CD4-positive, alpha-beta T cell treated with Interleukin-17A for 1 hour (primary cell): ENCODE measurements at regions not wholly inside any gene's neighbourhood (a gene's known extent, or its start where the extent isn't known, plus 50 kb on each side); places are given as distances from the start of the nearest gene placed in this dataset.

ENCODE experiments used
- DNase-seq: peaks from one replicate; pipeline ENCODE4 v3.0.0-alpha.2; 2020

GRCh38 chr11:116427903-116428637 is 344.7 kb downstream of the BUD13 start:
- DNase-seq, result no peak

DNA sequence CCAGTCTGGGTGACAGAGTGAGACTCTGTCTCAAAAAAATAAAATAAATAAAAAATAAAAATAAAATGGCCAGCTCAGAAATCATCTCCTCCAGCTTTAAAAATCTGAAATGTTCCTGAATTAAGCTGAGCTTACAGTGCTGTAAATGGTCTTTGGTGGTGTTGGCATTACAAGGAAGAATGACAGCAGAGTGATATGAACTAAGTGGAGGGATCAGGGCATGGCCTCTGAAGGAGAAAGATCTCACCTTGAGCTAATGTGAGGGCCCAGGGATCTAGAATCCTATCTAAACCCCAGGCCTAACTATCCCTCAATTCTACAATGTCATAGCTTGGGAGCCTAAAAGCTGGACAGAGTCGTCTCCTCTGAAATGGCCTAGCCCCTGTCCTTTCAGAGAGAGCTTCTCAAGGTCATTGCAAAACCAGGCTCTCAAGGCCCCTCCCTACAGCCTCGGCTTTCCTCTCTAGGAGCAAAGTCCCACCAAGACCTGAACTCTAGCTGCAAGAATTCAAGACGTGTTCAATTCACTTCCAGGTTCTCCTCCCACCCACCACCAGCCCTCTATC is 345.4 kb downstream of the BUD13 start:
- DNase-seq, result no peak

GRCh38 chr11:116426761-116427160 is 346.0 kb downstream of the BUD13 start:
- DNase-seq, result no peak

GRCh38 chr11:116424615-116425261 is 348.0 kb downstream of the BUD13 start:
- DNase-seq, result no peak

DNA sequence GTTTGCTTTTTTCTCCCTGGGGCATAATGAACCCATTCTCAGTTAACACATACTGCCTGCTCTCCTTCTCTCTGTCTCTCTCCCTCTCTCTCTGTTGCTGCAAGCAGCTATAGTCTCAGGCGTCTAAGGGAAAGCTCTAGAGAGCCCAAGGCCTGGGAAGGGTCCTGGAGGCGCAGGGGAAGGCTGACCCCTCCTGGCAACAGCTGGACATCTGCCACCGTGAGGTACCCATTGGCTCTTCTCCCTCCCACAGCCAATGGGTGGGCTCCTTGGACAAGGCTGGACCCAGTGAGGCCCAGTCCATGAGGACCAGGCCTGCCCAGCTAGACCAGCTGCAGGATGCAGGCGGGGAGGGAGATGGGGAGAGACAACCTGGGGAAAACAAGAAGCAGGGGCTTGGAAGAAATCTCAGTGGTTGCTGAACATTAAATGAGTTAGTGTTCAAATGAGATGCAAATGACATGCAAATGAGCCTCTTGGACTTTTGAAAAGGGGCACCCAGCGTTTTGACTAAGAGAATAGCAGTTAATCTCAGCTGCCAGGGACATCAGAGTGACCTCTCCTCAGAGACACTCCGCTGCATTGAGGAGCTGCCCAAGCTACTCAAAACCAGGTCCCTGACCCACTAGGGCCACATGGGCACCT is 349.7 kb downstream of the BUD13 start:
- DNase-seq, result no peak

DNA sequence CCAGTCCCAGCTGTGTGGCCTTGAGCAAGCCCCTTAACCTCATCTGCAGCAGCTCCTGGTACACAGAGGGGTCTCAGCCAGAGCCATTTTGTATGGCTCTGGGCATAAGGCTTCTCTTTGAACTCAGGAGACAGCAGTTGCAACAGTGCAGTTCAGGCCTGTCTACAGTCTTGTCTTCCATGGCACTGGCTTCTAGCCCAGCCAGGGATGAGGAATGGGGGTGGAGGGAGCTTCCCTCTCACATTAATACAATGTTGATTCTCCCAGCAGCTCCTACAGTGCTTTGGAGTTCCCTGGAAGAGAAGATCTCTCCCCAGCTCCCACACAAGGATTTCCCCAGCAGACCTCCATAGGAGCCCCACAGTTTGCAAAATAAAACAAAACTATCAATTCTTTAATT is 350.2 kb downstream of the BUD13 start:
- DNase-seq, result no peak

- DNase-seq, result no peak
Measured at GRCh38 chr11:116421529-116422185, 351.1 kb downstream of the BUD13 start.

DNA sequence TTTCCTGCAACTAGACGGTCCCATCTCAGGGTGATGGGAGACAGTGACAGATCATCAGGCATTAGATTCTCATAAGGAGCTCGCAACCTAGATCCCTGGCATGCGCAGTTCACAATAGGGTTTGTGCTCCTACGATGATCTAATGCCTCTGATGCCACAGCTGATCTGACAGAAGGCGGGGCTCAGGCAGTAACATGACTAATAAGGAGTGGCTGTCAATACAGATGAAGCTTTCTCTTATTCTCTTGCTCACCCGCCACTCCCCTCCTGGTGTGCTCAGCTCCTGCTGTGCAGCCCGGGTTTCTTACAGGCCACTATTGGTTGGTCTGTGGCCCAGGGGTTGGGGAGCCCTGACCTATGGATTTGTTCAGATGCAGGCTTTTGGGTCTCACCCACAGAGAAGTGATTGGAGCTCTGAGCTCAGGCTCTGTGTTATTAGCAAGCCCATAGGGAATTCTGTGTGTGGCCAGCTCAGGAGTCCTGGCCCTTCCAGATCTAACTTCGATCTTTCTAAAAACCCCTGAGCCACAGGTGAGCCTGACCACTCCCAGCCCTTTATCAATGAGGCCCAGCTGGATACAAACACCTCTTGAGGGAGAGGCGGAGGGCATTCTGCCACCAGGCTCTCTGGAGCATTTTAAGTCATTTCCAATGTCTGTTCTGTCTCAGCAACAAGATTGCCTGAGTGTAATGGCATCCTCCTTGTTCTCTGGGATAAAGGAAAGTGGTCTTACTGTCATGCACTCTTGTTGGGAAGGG is 351.8 kb downstream of the BUD13 start:
- no peak for DNase-seq

- DNase-seq, result no peak
Measured at GRCh38 chr11:116420030-116420429, 352.8 kb downstream of the BUD13 start.

DNA sequence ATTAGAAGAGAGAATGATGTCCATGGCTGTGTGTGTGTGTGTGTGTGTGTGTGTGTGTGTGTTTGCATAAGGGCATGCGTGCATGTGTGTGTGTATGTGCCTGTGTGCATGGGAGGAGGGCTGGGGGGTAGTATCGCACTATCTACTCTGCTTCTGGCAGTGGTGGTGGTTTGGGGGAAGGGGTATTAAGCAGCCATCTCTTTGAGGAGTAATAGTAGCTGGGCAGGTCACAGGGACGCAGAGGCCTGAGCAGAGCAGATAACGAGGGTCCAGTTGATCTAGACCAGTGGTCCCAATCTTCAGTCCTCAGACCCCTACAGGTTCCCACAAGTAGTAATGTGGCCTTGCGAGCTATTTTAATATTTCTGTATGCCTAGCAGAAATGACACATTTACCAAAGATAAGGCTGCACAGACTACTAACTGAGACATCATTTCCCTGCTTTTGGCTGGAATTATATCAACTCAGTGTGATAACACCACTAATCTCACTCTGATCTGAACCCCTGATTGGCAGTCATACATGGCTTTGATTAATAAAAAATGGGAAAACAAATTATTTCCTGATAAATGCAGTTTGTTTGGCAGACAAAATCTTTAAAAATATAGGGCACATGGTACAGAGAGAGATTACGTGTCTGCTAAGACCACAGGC is 354.3 kb downstream of the BUD13 start:
- no peak for DNase-seq

DNA sequence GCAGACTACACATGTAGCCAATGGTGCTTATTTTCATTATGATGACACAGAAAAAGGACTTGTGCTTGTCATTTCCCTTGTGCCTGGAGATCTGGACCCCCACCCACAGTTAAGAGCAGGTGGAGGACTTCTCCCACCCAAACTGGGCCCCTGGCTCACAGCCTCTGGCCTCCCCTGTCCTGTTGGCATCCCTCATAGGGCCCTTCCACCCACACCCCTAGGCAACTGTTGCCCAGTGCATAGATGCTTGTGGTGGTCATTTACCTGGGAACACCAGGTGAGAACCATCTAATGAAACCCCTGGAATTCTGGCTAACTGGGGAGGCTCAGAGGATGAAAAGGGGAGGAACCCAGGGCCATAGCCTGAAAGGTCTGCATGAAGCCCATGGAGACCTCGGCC is 355.9 kb downstream of the BUD13 start:
- DNase-seq, result no peak

DNA sequence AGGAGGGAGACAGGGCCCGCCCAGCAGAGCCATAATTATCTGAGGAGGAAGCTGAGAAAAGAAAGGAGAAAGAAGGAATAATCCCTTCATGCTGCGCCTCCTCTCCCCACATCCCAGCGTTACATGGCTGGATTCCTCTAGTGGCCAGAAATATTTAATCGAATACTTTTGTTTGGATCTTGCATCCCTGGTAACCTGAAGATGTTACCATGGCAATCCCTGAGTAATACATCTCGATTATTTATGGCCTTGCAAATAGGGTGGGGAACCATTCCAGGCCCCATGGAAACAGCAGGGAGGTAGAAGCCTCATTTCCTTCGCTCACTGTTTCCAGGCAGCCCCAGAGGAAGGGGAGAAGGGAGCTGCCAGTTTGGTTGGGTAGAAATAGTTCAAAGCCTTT is 357.7 kb downstream of the BUD13 start:
- no peak for DNase-seq

GRCh38 chr11:116414357-116414880 is 358.4 kb downstream of the BUD13 start:
- DNase-seq, result no peak

GRCh38 chr11:116413301-116414242 is 359.2 kb downstream of the BUD13 start:
- DNase-seq, result no peak

GRCh38 chr11:116412118-116412889 is 360.5 kb downstream of the BUD13 start:
- DNase-seq, result no peak

- no peak for DNase-seq
Measured at GRCh38 chr11:116409238-116409637, 363.5 kb downstream of the BUD13 start.

GRCh38 chr11:116406042-116406441 is 366.7 kb downstream of the BUD13 start:
- DNase-seq, result no peak

- DNase-seq, result no peak
Measured at GRCh38 chr11:116404462-116404798, 368.4 kb downstream of the BUD13 start.

- DNase-seq, result no peak
Measured at GRCh38 chr11:116403794-116404461, 368.9 kb downstream of the BUD13 start.
